ENCODE measurements at regions not wholly inside any gene's neighbourhood (a gene's known extent, or its start where the extent isn't known, plus 50 kb on each side); places are given as distances from the start of the nearest gene placed in this dataset.
"Not testable (repeated sequence)": the region's sequence is repeated elsewhere in the genome, so short reads cannot be mapped to it uniquely, and the experiment has no call there.

- no peaks in the 10 kb centered on the region for H3K36me3 ChIP-seq (ENCODE audit: control insufficient read depth, insufficient read depth, low read length, severe bottlenecking)
- no peak overlapping the region for H3K9ac ChIP-seq (ENCODE audit: low read length)
- peaks cover 3% of the 10 kb centered on the region for H3K9me3 ChIP-seq (ENCODE audit: control insufficient read depth, low read length)
- no peak for DNase-seq (ENCODE audit: low read depth)
- H3K27me3 ChIP-seq (replicated peaks; ENCODE audit: control insufficient read depth, insufficient read depth, low read length), result no peaks in the 10 kb centered on the region
- no peak overlapping the region for H3K4me3 ChIP-seq (ENCODE audit: low read length)
- no peaks in the 10 kb centered on the region for H3K4me1 ChIP-seq (ENCODE audit: control insufficient read depth, insufficient read depth, low read length)
These were observed 107.1 kb downstream of the TUBA3C start for GRCh38 chr13:19074519-19074918.

- not testable (repeated sequence) for H3K27me3 ChIP-seq (replicated peaks; ENCODE audit: control insufficient read depth, insufficient read depth, low read length); H3K4me3 ChIP-seq (ENCODE audit: low read length); H3K9ac ChIP-seq (ENCODE audit: low read length); H3K4me1 ChIP-seq (ENCODE audit: control insufficient read depth, insufficient read depth, low read length); H3K36me3 ChIP-seq (ENCODE audit: control insufficient read depth, insufficient read depth, low read length, severe bottlenecking); DNase-seq (ENCODE audit: low read depth); H3K9me3 ChIP-seq (ENCODE audit: control insufficient read depth, low read length)
These were observed 107.5 kb downstream of the TUBA3C start for GRCh38 chr13:19074106-19074505.

- not testable (repeated sequence) for H3K9me3 ChIP-seq (ENCODE audit: control insufficient read depth, low read length); H3K4me1 ChIP-seq (ENCODE audit: control insufficient read depth, insufficient read depth, low read length); DNase-seq (ENCODE audit: low read depth); H3K4me3 ChIP-seq (ENCODE audit: low read length); H3K27me3 ChIP-seq (replicated peaks; ENCODE audit: control insufficient read depth, insufficient read depth, low read length); H3K9ac ChIP-seq (ENCODE audit: low read length); H3K36me3 ChIP-seq (ENCODE audit: control insufficient read depth, insufficient read depth, low read length, severe bottlenecking)
These were observed 108.5 kb downstream of the TUBA3C start for GRCh38 chr13:19072956-19073706.

- Histone ChIP-seq H3K4me3 (ENCODE audit: low read length) (no peak overlapping the region), H3K9ac (ENCODE audit: low read length) (no peak overlapping the region), H3K36me3 (ENCODE audit: control insufficient read depth, insufficient read depth, low read length, severe bottlenecking) (no peaks in the 10 kb centered on the region), H3K9me3 (ENCODE audit: control insufficient read depth, low read length) (no peaks in the 10 kb centered on the region), H3K4me1 (ENCODE audit: control insufficient read depth, insufficient read depth, low read length) (no peaks in the 10 kb centered on the region), H3K27me3 (replicated peaks; ENCODE audit: control insufficient read depth, insufficient read depth, low read length) (no peaks in the 10 kb centered on the region)
- DNase-seq (ENCODE audit: low read depth), result no peak
These were observed 109.1 kb downstream of the TUBA3C start for GRCh38 chr13:19072543-19072942.

- Histone ChIP-seq H3K36me3 (ENCODE audit: control insufficient read depth, insufficient read depth, low read length, severe bottlenecking) (no peaks in the 10 kb centered on the region), H3K4me1 (ENCODE audit: control insufficient read depth, insufficient read depth, low read length) (no peaks in the 10 kb centered on the region), H3K9ac (ENCODE audit: low read length) (no peak overlapping the region), H3K4me3 (ENCODE audit: low read length) (no peak overlapping the region), H3K27me3 (replicated peaks; ENCODE audit: control insufficient read depth, insufficient read depth, low read length) (no peaks in the 10 kb centered on the region), H3K9me3 (ENCODE audit: control insufficient read depth, low read length) (no peaks in the 10 kb centered on the region)
- DNase-seq (ENCODE audit: low read depth), result no peak
These were observed 110.3 kb downstream of the TUBA3C start for GRCh38 chr13:19071161-19071936.

GRCh38 chr13:19070398-19070735 lies 111.3 kb downstream of the TUBA3C start:
- H3K4me3 ChIP-seq (ENCODE audit: low read length), result no peak overlapping the region
- no peaks in the 10 kb centered on the region for H3K4me1 ChIP-seq (ENCODE audit: control insufficient read depth, insufficient read depth, low read length)
- no peak overlapping the region for H3K9ac ChIP-seq (ENCODE audit: low read length)
- no peaks in the 10 kb centered on the region for H3K27me3 ChIP-seq (replicated peaks; ENCODE audit: control insufficient read depth, insufficient read depth, low read length)
- no peaks in the 10 kb centered on the region for H3K36me3 ChIP-seq (ENCODE audit: control insufficient read depth, insufficient read depth, low read length, severe bottlenecking)
- no peak for DNase-seq (ENCODE audit: low read depth)
- no peaks in the 10 kb centered on the region for H3K9me3 ChIP-seq (ENCODE audit: control insufficient read depth, low read length)

GRCh38 chr13:19069684-19070397 lies 111.8 kb downstream of the TUBA3C start:
- no peaks in the 10 kb centered on the region for H3K27me3 ChIP-seq (replicated peaks; ENCODE audit: control insufficient read depth, insufficient read depth, low read length)
- no peak overlapping the region for H3K9ac ChIP-seq (ENCODE audit: low read length)
- H3K4me3 ChIP-seq (ENCODE audit: low read length), result no peak overlapping the region
- no peaks in the 10 kb centered on the region for H3K9me3 ChIP-seq (ENCODE audit: control insufficient read depth, low read length)
- H3K36me3 ChIP-seq (ENCODE audit: control insufficient read depth, insufficient read depth, low read length, severe bottlenecking), result no peaks in the 10 kb centered on the region
- H3K4me1 ChIP-seq (ENCODE audit: control insufficient read depth, insufficient read depth, low read length), result no peaks in the 10 kb centered on the region
- DNase-seq (ENCODE audit: low read depth), result no peak

- Histone ChIP-seq H3K9me3 (ENCODE audit: control insufficient read depth, low read length) (peaks cover 8% of the 10 kb centered on the region), H3K36me3 (ENCODE audit: control insufficient read depth, insufficient read depth, low read length, severe bottlenecking) (no peaks in the 10 kb centered on the region), H3K9ac (ENCODE audit: low read length) (no peak overlapping the region), H3K4me1 (ENCODE audit: control insufficient read depth, insufficient read depth, low read length) (no peaks in the 10 kb centered on the region), H3K27me3 (replicated peaks; ENCODE audit: control insufficient read depth, insufficient read depth, low read length) (no peaks in the 10 kb centered on the region), H3K4me3 (ENCODE audit: low read length) (no peak overlapping the region)
- no peak for DNase-seq (ENCODE audit: low read depth)
These were observed 112.9 kb downstream of the TUBA3C start for GRCh38 chr13:19068691-19069090.

- H3K4me1 ChIP-seq (ENCODE audit: control insufficient read depth, insufficient read depth, low read length), result no peaks in the 10 kb centered on the region
- H3K9me3 ChIP-seq (ENCODE audit: control insufficient read depth, low read length), result peaks cover 8% of the 10 kb centered on the region
- no peaks in the 10 kb centered on the region for H3K36me3 ChIP-seq (ENCODE audit: control insufficient read depth, insufficient read depth, low read length, severe bottlenecking)
- DNase-seq (ENCODE audit: low read depth), result no peak
- no peak overlapping the region for H3K4me3 ChIP-seq (ENCODE audit: low read length)
- no peaks in the 10 kb centered on the region for H3K27me3 ChIP-seq (replicated peaks; ENCODE audit: control insufficient read depth, insufficient read depth, low read length)
- no peak overlapping the region for H3K9ac ChIP-seq (ENCODE audit: low read length)
These were observed 113.9 kb downstream of the TUBA3C start for GRCh38 chr13:19067767-19068166.

- Histone ChIP-seq H3K9me3 (ENCODE audit: control insufficient read depth, low read length) (peaks cover 8% of the 10 kb centered on the region), H3K27me3 (replicated peaks; ENCODE audit: control insufficient read depth, insufficient read depth, low read length) (no peaks in the 10 kb centered on the region), H3K4me1 (ENCODE audit: control insufficient read depth, insufficient read depth, low read length) (no peaks in the 10 kb centered on the region), H3K36me3 (ENCODE audit: control insufficient read depth, insufficient read depth, low read length, severe bottlenecking) (no peaks in the 10 kb centered on the region), H3K4me3 (ENCODE audit: low read length) (no peak overlapping the region), H3K9ac (ENCODE audit: low read length) (no peak overlapping the region)
- no peak for DNase-seq (ENCODE audit: low read depth)
These were observed 118.8 kb downstream of the TUBA3C start for GRCh38 chr13:19062801-19063200.

- Histone ChIP-seq H3K4me3 (ENCODE audit: low read length) (no peak overlapping the region), H3K9me3 (ENCODE audit: control insufficient read depth, low read length) (peaks cover 8% of the 10 kb centered on the region), H3K9ac (ENCODE audit: low read length) (no peak overlapping the region), H3K36me3 (ENCODE audit: control insufficient read depth, insufficient read depth, low read length, severe bottlenecking) (no peaks in the 10 kb centered on the region), H3K27me3 (replicated peaks; ENCODE audit: control insufficient read depth, insufficient read depth, low read length) (no peaks in the 10 kb centered on the region), H3K4me1 (ENCODE audit: control insufficient read depth, insufficient read depth, low read length) (no peaks in the 10 kb centered on the region)
- DNase-seq (ENCODE audit: low read depth), result no peak
These were observed 119.5 kb downstream of the TUBA3C start for GRCh38 chr13:19062019-19062646.

Measured in adipocyte (in vitro differentiated cells).